GM19240 (cell line): ENCODE measurements at regions not wholly inside any gene's neighbourhood (a gene's known extent, or its start where the extent isn't known, plus 50 kb on each side); places are given as distances from the start of the nearest gene placed in this dataset.

Source experiments
- DNase-seq: peaks from one replicate; pipeline ENCODE4 v3.0.0; 2011; ENCODE audit warnings: low spot score; ENCODE audit not compliant: insufficient read length

GRCh38 chr15:38072348-38073177, 138.1 kb downstream of the TMCO5A start:
- DNase-seq = no peak

GRCh38 chr15:38073178-38073946, 138.9 kb downstream of the TMCO5A start:
- DNase-seq = no peak

GRCh38 chr15:38074029-38074428, 139.6 kb downstream of the TMCO5A start:
- DNase-seq = no peak

- no peak for DNase-seq
Observed at GRCh38 chr15:38075466-38075865, 141.0 kb downstream of the TMCO5A start.

- DNase-seq = no peak
Observed at GRCh38 chr15:38076786-38077185, 142.3 kb downstream of the TMCO5A start.

- DNase-seq = no peak
Observed at GRCh38 chr15:38079236-38079635, 144.8 kb downstream of the TMCO5A start.

- DNase-seq = no peak
Observed at GRCh38 chr15:38080651-38081275, 146.3 kb downstream of the TMCO5A start.

- DNase-seq = no peak
Observed at GRCh38 chr15:38084289-38084688, 149.8 kb downstream of the TMCO5A start.

GRCh38 chr15:38085114-38085513, 150.7 kb downstream of the TMCO5A start:
- no peak for DNase-seq

GRCh38 chr15:38085931-38086568, 151.6 kb downstream of the TMCO5A start:
- DNase-seq = no peak

- DNase-seq = no peak
Observed at GRCh38 chr15:38086611-38087010, 152.2 kb downstream of the TMCO5A start.

- DNase-seq = no peak
Observed at GRCh38 chr15:38088971-38089370, 154.5 kb downstream of the TMCO5A start.

GRCh38 chr15:38090223-38090622, 155.8 kb downstream of the TMCO5A start:
- DNase-seq = no peak

- DNase-seq = no peak
Observed at GRCh38 chr15:38090678-38091077, 156.2 kb downstream of the TMCO5A start.

- DNase-seq = no peak
Observed at GRCh38 chr15:38091078-38091645, 156.7 kb downstream of the TMCO5A start.

- no peak for DNase-seq
Observed at GRCh38 chr15:38093931-38094330, 158.7 kb upstream of the SPRED1 start.

- no peak for DNase-seq
Observed at GRCh38 chr15:38102972-38103371, 149.7 kb upstream of the SPRED1 start.

- no peak for DNase-seq
Observed at GRCh38 chr15:38103564-38103963, 149.1 kb upstream of the SPRED1 start.

GRCh38 chr15:38111070-38111469, 141.6 kb upstream of the SPRED1 start:
- no peak for DNase-seq

GRCh38 chr15:38112406-38112805, 140.2 kb upstream of the SPRED1 start:
- no peak for DNase-seq

- DNase-seq = no peak
Observed at GRCh38 chr15:38115121-38115520, 137.5 kb upstream of the SPRED1 start.
